Lower lobe of right lung (tissue), 2 donors: ENCODE measurements at regions not wholly inside any gene's neighbourhood (a gene's known extent, or its start where the extent isn't known, plus 50 kb on each side); places are given as distances from the start of the nearest gene placed in this dataset.

Experiments
- ATAC-seq, 2 donors: fragments of 200-7000 bp; cut with Tn5 transposase; one replicate each; pipeline ENCODE4 v1.9.1; 2020 to 2022; ENCODE audit warnings: mild to moderate bottlenecking in 2 of 2, moderate library complexity in 2 of 2
- DNase-seq: peaks from one replicate; pipeline ENCODE4 v3.0.0-alpha.2; 2020
- H3K27ac ChIP-seq: fragments of 200-600 bp; one replicate; pipeline ENCODE4 v1.8.0; 2022
- H3K27me3 ChIP-seq: fragments of 200-600 bp; one replicate; pipeline ENCODE4 v1.8.0; 2022; ENCODE audit warnings: low read depth
- H3K36me3 ChIP-seq: fragments of 200-600 bp; one replicate; pipeline ENCODE4 v1.8.0; 2022; ENCODE audit warnings: mild to moderate bottlenecking
- H3K4me1 ChIP-seq: fragments of 200-600 bp; one replicate; pipeline ENCODE4 v1.8.0; 2022
- H3K4me3 ChIP-seq: fragments of 200-600 bp; one replicate; pipeline ENCODE4 v1.8.0; 2022; ENCODE audit warnings: mild to moderate bottlenecking
- H3K9me3 ChIP-seq: fragments of 200-600 bp; one replicate; pipeline ENCODE4 v1.8.0; 2022
- intact Hi-C: fragments of 100-400 bp; cut with DNase I; formaldehyde crosslinking; loops from one replicate; pipeline ENCODE4 v1.11.0; 2022
- TF ChIP-seq, protein P1 (sequence below): fragments of 200-600 bp; IDR thresholded peaks from one replicate; pipeline ENCODE4 v1.8.0; 2022; ENCODE audit warnings: antibody characterized with exemption, mild to moderate bottlenecking
- donor health status: DM: no; HTN: yes; CAD: no; lungs with severe emphysema.

GRCh38 chr10:36188080-36188453 is 546.0 kb upstream of the FZD8 start:
- intact Hi-C loops, result no loop called here
- DNase-seq (no peak), ATAC-seq (no peak)
- H3K36me3 ChIP-seq, result no peaks in the 10 kb centered on the region
- no peaks in the 10 kb centered on the region for H3K27me3 ChIP-seq
- no peak overlapping the region for H3K4me3 ChIP-seq
- peaks cover 21% of the 10 kb centered on the region for H3K9me3 ChIP-seq
- TF ChIP-seq, protein P1, sequence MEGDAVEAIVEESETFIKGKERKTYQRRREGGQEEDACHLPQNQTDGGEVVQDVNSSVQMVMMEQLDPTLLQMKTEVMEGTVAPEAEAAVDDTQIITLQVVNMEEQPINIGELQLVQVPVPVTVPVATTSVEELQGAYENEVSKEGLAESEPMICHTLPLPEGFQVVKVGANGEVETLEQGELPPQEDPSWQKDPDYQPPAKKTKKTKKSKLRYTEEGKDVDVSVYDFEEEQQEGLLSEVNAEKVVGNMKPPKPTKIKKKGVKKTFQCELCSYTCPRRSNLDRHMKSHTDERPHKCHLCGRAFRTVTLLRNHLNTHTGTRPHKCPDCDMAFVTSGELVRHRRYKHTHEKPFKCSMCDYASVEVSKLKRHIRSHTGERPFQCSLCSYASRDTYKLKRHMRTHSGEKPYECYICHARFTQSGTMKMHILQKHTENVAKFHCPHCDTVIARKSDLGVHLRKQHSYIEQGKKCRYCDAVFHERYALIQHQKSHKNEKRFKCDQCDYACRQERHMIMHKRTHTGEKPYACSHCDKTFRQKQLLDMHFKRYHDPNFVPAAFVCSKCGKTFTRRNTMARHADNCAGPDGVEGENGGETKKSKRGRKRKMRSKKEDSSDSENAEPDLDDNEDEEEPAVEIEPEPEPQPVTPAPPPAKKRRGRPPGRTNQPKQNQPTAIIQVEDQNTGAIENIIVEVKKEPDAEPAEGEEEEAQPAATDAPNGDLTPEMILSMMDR, result no peak
- H3K27ac ChIP-seq, result peak overlapping the region; percentile 27
- H3K4me1 ChIP-seq, result peaks cover 14% of the 10 kb centered on the region

- peaks cover 14% of the 10 kb centered on the region for H3K4me1 ChIP-seq
- intact Hi-C loops, result no loop called here
- H3K27ac ChIP-seq, result no peak overlapping the region
- peaks cover 21% of the 10 kb centered on the region for H3K9me3 ChIP-seq
- ATAC-seq (no peak), DNase-seq (no peak)
- no peaks in the 10 kb centered on the region for H3K27me3 ChIP-seq
- no peak overlapping the region for H3K4me3 ChIP-seq
- no peaks in the 10 kb centered on the region for H3K36me3 ChIP-seq
- TF ChIP-seq, protein P1, result no peak
Observed at GRCh38 chr10:36187380-36188079, 545.4 kb upstream of the FZD8 start.

- ATAC-seq (no peak), DNase-seq (no peak)
- Histone ChIP-seq H3K27me3 (no peaks in the 10 kb centered on the region), H3K27ac (no peak overlapping the region), H3K36me3 (no peaks in the 10 kb centered on the region), H3K9me3 (no peaks in the 10 kb centered on the region), H3K4me3 (no peak overlapping the region), H3K4me1 (peaks cover 20% of the 10 kb centered on the region)
- TF ChIP-seq, protein P1, result no peak
- intact Hi-C loops, result no loop called here
Observed at GRCh38 chr10:36185097-36185496, 543.0 kb upstream of the FZD8 start.

- no peak overlapping the region for H3K4me3 ChIP-seq
- H3K27me3 ChIP-seq, result no peaks in the 10 kb centered on the region
- no peak for ATAC-seq
- TF ChIP-seq, protein P1, result no peak
- no peak overlapping the region for H3K27ac ChIP-seq
- no peaks in the 10 kb centered on the region for H3K36me3 ChIP-seq
- DNase-seq, result no peak
- no peaks in the 10 kb centered on the region for H3K9me3 ChIP-seq
- intact Hi-C loops, result no loop called here
- H3K4me1 ChIP-seq, result peaks cover 20% of the 10 kb centered on the region
Observed at GRCh38 chr10:36183726-36184125, 541.6 kb upstream of the FZD8 start.

GRCh38 chr10:36183056-36183455 is 541.0 kb upstream of the FZD8 start:
- peaks cover 17% of the 10 kb centered on the region for H3K4me1 ChIP-seq
- no peak overlapping the region for H3K4me3 ChIP-seq
- DNase-seq (no peak), ATAC-seq (no peak)
- no peaks in the 10 kb centered on the region for H3K27me3 ChIP-seq
- H3K36me3 ChIP-seq, result no peaks in the 10 kb centered on the region
- intact Hi-C loops, result no loop called here
- TF ChIP-seq, protein P1, result no peak
- H3K9me3 ChIP-seq, result no peaks in the 10 kb centered on the region
- no peak overlapping the region for H3K27ac ChIP-seq
